ENCODE measurements at regions not wholly inside any gene's neighbourhood (a gene's known extent, or its start where the extent isn't known, plus 50 kb on each side); places are given as distances from the start of the nearest gene placed in this dataset.

DNA sequence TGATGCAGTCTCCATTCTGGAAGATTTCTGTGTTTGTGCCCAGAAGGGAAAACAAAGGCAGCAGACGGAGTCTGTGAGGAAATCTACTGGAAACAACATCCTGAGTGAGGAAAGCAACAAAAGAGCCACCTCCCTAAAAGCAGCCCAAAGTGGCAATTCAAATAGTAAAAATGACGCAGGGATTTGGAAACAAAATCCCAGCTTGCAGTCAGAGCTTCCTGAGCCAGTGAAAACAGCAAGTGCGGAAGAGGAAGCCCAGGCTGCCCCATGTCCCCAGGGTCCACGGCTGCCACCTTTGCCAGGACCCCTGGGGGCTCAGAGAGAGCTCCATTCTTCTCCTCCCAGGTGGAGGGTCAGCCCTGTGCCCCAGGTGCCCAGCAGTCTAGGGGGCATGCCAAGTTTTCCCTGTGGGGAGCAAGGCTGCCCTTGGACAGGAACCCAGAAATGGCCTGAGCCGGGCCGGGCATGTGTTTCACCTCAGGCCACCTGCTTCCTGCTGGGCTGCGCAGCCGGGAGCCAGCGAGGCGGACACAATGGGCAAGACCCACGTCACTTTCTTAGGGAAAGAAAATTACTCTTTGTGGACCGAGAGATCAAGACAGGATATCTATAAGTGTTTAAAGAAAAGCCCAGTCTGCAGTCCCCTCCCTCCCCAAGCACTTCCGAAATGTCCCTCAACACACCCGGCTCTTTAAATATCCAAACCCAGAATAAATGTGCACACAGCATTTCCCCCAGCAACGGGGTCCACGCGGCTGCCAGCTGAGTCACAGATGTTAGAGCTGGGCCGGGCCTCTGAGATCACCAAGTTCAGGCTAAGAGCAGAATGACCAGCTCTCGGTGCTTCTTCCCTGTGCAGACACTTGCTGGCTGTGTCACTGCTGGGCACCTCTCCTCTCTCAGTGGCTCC is 231.1 kb downstream of the ARHGAP12 start:
- TF ChIP-seq, protein P1, sequence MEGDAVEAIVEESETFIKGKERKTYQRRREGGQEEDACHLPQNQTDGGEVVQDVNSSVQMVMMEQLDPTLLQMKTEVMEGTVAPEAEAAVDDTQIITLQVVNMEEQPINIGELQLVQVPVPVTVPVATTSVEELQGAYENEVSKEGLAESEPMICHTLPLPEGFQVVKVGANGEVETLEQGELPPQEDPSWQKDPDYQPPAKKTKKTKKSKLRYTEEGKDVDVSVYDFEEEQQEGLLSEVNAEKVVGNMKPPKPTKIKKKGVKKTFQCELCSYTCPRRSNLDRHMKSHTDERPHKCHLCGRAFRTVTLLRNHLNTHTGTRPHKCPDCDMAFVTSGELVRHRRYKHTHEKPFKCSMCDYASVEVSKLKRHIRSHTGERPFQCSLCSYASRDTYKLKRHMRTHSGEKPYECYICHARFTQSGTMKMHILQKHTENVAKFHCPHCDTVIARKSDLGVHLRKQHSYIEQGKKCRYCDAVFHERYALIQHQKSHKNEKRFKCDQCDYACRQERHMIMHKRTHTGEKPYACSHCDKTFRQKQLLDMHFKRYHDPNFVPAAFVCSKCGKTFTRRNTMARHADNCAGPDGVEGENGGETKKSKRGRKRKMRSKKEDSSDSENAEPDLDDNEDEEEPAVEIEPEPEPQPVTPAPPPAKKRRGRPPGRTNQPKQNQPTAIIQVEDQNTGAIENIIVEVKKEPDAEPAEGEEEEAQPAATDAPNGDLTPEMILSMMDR (conservative IDR thresholded peaks at IDR 0.05) = no peak
- TF ChIP-seq ZFX (IDR thresholded peaks at IDR 0.05) = no peak
- no peak overlapping the region for H3K27ac ChIP-seq

DNA sequence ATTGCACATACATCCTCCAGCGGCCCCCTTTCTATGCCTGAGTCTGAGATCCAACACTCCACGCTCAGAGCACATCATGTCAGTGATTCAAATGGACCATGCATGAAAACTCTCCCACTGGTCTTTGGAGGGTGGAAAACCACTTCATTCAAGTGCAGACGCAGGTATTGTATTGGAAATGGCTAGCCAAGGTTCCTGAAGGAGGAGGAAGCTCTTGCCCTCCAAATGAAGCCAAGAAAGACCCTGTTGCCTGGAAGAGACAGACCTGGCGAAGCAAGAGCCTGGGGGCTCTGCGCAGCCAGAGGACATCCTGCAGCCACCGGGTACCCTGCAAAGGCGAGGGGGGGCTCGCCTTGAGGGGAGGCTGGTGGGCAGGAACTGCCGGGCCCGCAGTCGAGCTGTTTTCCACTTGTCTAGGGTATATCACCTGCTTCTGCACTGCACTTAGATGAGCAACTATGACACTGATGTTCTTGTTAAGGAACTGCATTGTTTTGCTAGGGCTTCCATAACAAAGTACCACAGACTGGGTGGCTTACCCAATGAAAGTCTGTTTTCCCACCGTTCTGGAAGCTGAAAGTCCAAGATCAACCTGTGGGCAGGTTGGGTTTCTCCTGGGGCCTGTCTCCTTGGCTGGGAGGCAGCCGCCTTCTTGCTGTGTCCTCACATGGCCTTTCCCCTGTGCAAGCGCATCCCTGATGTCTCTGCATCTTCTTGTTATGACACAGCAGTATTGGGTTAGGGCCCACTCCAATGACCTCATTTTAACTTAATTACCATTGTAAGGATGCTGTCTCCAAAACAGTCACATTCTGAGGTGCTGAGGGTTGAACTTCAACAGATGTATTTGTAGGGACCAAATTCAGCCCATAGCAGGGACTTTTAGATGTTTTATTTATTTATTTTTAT is 233.4 kb downstream of the ARHGAP12 start:
- no peak overlapping the region for H3K27ac ChIP-seq
- no peak for TF ChIP-seq ZFX (IDR thresholded peaks at IDR 0.05)
- TF ChIP-seq, protein P1 (conservative IDR thresholded peaks at IDR 0.05) = no peak

DNA sequence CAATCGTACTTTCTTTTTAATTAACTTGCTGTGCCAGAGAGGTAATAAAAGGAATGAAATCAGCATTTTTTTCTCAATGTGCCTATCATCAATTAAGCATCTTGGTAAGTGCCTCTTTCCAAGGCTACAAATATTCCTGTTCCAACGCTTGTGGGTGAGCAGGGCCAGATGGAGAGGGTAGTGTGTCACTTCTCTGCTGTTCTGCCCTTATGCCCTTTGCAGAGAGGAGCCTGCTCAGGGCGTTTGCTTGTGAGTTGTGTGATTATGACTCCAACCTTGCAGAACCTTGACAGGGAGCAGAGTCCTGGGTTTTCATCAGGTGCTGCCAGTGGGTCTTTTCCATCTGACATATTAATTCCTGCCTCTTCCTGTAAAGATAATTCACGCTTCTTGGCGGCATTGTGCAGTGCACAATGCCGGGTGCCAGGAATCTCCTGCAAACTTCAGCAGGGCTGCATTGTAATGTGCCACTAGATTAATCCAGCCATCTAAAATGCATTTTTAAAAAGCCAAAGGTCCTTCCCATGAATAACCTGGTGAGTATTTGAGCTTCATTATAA is 234.4 kb downstream of the ARHGAP12 start:
- TF ChIP-seq ZFX (IDR thresholded peaks at IDR 0.05) = no peak
- TF ChIP-seq, protein P1 (conservative IDR thresholded peaks at IDR 0.05) = no peak

GRCh38 chr10:31693491-31693890 is 235.1 kb downstream of the ARHGAP12 start:
- TF ChIP-seq ZFX (IDR thresholded peaks at IDR 0.05) = no peak
- TF ChIP-seq, protein P1 (conservative IDR thresholded peaks at IDR 0.05) = no peak
- no peak overlapping the region for H3K27ac ChIP-seq

More for the DNA sequence above, 234.4 kb downstream of the ARHGAP12 start:
- no peak overlapping the region for H3K27ac ChIP-seq

DNA sequence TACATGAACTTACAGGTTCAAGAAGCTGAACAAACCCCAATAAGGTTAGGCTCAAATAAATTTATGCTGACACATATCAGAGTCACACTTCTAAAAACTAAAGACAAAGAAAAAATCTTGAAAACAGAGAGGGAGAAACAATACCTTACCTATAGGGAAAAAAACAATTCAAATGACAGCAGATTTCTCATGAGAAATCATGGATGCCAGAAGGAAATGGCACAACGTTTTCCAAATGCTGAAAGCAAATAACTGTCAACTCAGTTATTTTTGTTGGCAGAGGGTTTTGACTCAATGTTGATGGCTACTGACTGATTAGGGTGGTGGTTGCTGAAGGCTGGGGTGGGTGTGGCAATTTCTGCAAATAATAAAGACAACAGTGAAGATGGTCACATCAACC is 239.4 kb downstream of the ARHGAP12 start:
- TF ChIP-seq, protein P1 (conservative IDR thresholded peaks at IDR 0.05) = no peak

GRCh38 chr10:31687663-31688482 is 240.8 kb downstream of the ARHGAP12 start:
- TF ChIP-seq, protein P1 (conservative IDR thresholded peaks at IDR 0.05) = no peak
- no peak for TF ChIP-seq ZFX (IDR thresholded peaks at IDR 0.05)
- H3K27ac ChIP-seq = no peak overlapping the region

More for the DNA sequence above, 239.4 kb downstream of the ARHGAP12 start:
- no peak overlapping the region for H3K27ac ChIP-seq
